ENCODE measurements at regions not wholly inside any gene's neighbourhood (a gene's known extent, or its start where the extent isn't known, plus 50 kb on each side); places are given as distances from the start of the nearest gene placed in this dataset.
"Not testable (repeated sequence)": the region's sequence is repeated elsewhere in the genome, so short reads cannot be mapped to it uniquely, and the experiment has no call there.

GRCh38 chr6:100078509-100078908 lies 84.5 kb upstream of the MCHR2 start:
- Histone ChIP-seq H3K4me3 (ENCODE audit: low read depth, low read length) (no peak overlapping the region), H3K36me3 (replicated peaks) (no peaks in the 10 kb centered on the region), H3K27ac (no peak overlapping the region), H3K27me3 (replicated peaks) (no peaks in the 10 kb centered on the region)
- in situ Hi-C loops (cut with HindIII; ENCODE audit: low pct_ligation_motif_present, low sequenced_read_pairs), result no loop called here
- peak; percentile 20 for DNase-seq
- TF ChIP-seq CTCF (IDR thresholded peaks at IDR 0.05; ENCODE audit: low read depth, low read length, missing control alignments), result peak; percentile 70

- no peak for DNase-seq
- no peaks in the 10 kb centered on the region for H3K27me3 ChIP-seq (replicated peaks)
- H3K4me3 ChIP-seq (ENCODE audit: low read depth, low read length), result no peak overlapping the region
- no peaks in the 10 kb centered on the region for H3K36me3 ChIP-seq (replicated peaks)
- in situ Hi-C loops (cut with HindIII; ENCODE audit: low pct_ligation_motif_present, low sequenced_read_pairs), result no loop called here
- TF ChIP-seq CTCF (IDR thresholded peaks at IDR 0.05; ENCODE audit: low read depth, low read length, missing control alignments), result no peak
- H3K27ac ChIP-seq, result no peak overlapping the region
Measured at GRCh38 chr6:100065348-100065747, 71.3 kb upstream of the MCHR2 start.

- DNase-seq, result no peak
- no peak overlapping the region for H3K4me3 ChIP-seq (ENCODE audit: low read depth, low read length)
- H3K36me3 ChIP-seq (replicated peaks), result no peaks in the 10 kb centered on the region
- in situ Hi-C loops (cut with HindIII; ENCODE audit: low pct_ligation_motif_present, low sequenced_read_pairs), result no loop called here
- TF ChIP-seq CTCF (IDR thresholded peaks at IDR 0.05; ENCODE audit: low read depth, low read length, missing control alignments), result no peak
- no peak overlapping the region for H3K27ac ChIP-seq
- H3K27me3 ChIP-seq (replicated peaks), result no peaks in the 10 kb centered on the region
Measured at GRCh38 chr6:100062621-100063020, 68.6 kb upstream of the MCHR2 start.

- DNase-seq, result no peak
Measured at GRCh38 chr6:100057941-100058340, 63.9 kb upstream of the MCHR2 start.

GRCh38 chr6:100050550-100050949 lies 56.5 kb upstream of the MCHR2 start:
- TF ChIP-seq CTCF (IDR thresholded peaks at IDR 0.05; ENCODE audit: low read depth, low read length, missing control alignments), result no peak
- DNase-seq, result no peak
- H3K36me3 ChIP-seq (replicated peaks), result no peaks in the 10 kb centered on the region
- H3K4me3 ChIP-seq (ENCODE audit: low read depth, low read length), result no peak overlapping the region
- in situ Hi-C loops (cut with HindIII; ENCODE audit: low pct_ligation_motif_present, low sequenced_read_pairs), result no loop called here
- no peak overlapping the region for H3K27ac ChIP-seq
- H3K27me3 ChIP-seq (replicated peaks), result no peaks in the 10 kb centered on the region

More at GRCh38 chr6:100057941-100058340, 63.9 kb upstream of the MCHR2 start:
- in situ Hi-C loops (cut with HindIII; ENCODE audit: low pct_ligation_motif_present, low sequenced_read_pairs), result no loop called here
- Histone ChIP-seq H3K36me3 (replicated peaks) (no peaks in the 10 kb centered on the region), H3K27me3 (replicated peaks) (no peaks in the 10 kb centered on the region), H3K4me3 (ENCODE audit: low read depth, low read length) (no peak overlapping the region), H3K27ac (no peak overlapping the region)
- TF ChIP-seq CTCF (IDR thresholded peaks at IDR 0.05; ENCODE audit: low read depth, low read length, missing control alignments), result no peak

- H3K4me3 ChIP-seq (ENCODE audit: low read depth, low read length); H3K27ac ChIP-seq; DNase-seq; H3K27me3 ChIP-seq (replicated peaks); H3K36me3 ChIP-seq (replicated peaks); in situ Hi-C loops (cut with HindIII; ENCODE audit: low pct_ligation_motif_present, low sequenced_read_pairs): not testable (repeated sequence)
Measured at GRCh38 chr6:100043961-100044360, 49.9 kb upstream of the MCHR2 start.

Measured in brain microvascular endothelial cell (primary cell).